DOHH2 (cell line): ENCODE measurements at regions not wholly inside any gene's neighbourhood (a gene's known extent, or its start where the extent isn't known, plus 50 kb on each side); places are given as distances from the start of the nearest gene placed in this dataset.

ENCODE experiments used
- EZH2phosphoT487 ChIP-seq: fragments of 200-600 bp; sonication (generic); IDR thresholded peaks from 2 replicates; pipeline ENCODE4 v1.6.1; 2017; ENCODE audit warnings: borderline replicate concordance, mild to moderate bottlenecking, antibody characterized with exemption, low read length, moderate library complexity, mixed read lengths
- TF ChIP-seq, protein P1 (sequence below): fragments of 200-600 bp; sonication (generic); IDR thresholded peaks from one replicate; pipeline ENCODE4 v1.5.1; 2014; ENCODE audit warnings: antibody characterized with exemption, mild to moderate bottlenecking, low read depth, low read length; ENCODE audit not compliant: poor library complexity, severe bottlenecking

DNA sequence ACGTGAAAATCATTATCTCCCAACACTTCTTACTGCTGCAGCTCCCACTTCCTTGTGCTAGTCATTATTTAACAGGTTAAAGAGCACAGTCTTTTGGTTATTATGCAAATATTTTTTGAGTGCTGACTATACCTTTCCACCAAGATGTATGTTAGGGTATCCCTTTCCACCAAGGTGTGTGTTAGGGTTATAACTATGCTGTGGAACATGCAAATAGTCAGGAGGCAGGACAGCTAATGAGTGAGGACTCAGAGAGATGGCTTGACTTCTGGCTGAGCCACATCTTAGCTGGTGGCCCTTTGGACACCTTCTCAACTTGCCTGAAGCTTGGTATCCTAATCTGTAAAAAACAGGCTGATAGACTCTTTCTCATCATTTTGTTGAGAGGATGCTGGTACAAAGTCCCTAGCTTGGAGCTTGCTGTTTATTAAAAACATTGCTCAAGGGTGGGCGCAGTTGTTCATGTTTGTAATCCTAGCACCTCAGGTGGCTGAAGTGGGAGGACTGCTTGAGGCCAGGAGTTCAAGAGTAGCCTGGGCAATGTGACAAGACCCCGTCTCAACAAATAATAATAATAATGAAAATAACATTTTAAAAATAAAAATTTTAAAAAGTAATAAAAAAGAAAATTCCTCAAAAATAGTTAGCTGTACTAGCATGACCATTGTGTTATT is 160.5 kb upstream of the ADAMTS9 start:
- TF ChIP-seq, protein P1, sequence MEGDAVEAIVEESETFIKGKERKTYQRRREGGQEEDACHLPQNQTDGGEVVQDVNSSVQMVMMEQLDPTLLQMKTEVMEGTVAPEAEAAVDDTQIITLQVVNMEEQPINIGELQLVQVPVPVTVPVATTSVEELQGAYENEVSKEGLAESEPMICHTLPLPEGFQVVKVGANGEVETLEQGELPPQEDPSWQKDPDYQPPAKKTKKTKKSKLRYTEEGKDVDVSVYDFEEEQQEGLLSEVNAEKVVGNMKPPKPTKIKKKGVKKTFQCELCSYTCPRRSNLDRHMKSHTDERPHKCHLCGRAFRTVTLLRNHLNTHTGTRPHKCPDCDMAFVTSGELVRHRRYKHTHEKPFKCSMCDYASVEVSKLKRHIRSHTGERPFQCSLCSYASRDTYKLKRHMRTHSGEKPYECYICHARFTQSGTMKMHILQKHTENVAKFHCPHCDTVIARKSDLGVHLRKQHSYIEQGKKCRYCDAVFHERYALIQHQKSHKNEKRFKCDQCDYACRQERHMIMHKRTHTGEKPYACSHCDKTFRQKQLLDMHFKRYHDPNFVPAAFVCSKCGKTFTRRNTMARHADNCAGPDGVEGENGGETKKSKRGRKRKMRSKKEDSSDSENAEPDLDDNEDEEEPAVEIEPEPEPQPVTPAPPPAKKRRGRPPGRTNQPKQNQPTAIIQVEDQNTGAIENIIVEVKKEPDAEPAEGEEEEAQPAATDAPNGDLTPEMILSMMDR = no peak
- no peak for TF ChIP-seq EZH2phosphoT487
